ENCODE measurements at regions not wholly inside any gene's neighbourhood (a gene's known extent, or its start where the extent isn't known, plus 50 kb on each side); places are given as distances from the start of the nearest gene placed in this dataset.

- DNase-seq = no peak
Measured at GRCh38 chr14:42145766-42146165, 539.1 kb downstream of the LRFN5 start.

- DNase-seq = no peak
Measured at GRCh38 chr14:42143114-42143513, 536.4 kb downstream of the LRFN5 start.

- no peak for DNase-seq
Measured at GRCh38 chr14:42141328-42141727, 534.7 kb downstream of the LRFN5 start.

- no peak for DNase-seq
Measured at GRCh38 chr14:42140831-42141279, 534.2 kb downstream of the LRFN5 start.

- DNase-seq = no peak
Measured at GRCh38 chr14:42140001-42140400, 533.3 kb downstream of the LRFN5 start.

GRCh38 chr14:42138406-42138805 lies 531.7 kb downstream of the LRFN5 start:
- DNase-seq = no peak

- no peak for DNase-seq
Measured at GRCh38 chr14:42130815-42131214, 524.1 kb downstream of the LRFN5 start.

- no peak for DNase-seq
Measured at GRCh38 chr14:42123526-42123925, 516.9 kb downstream of the LRFN5 start.

- no peak for DNase-seq
Measured at GRCh38 chr14:42113358-42114069, 506.8 kb downstream of the LRFN5 start.

- no peak for DNase-seq
Measured at GRCh38 chr14:42112108-42112507, 505.4 kb downstream of the LRFN5 start.

- no peak for DNase-seq
Measured at GRCh38 chr14:42111355-42111754, 504.7 kb downstream of the LRFN5 start.

- DNase-seq = no peak
Measured at GRCh38 chr14:42110167-42110566, 503.5 kb downstream of the LRFN5 start.

GRCh38 chr14:42095155-42095554 lies 488.5 kb downstream of the LRFN5 start:
- no peak for DNase-seq

GRCh38 chr14:42090122-42090521 lies 483.4 kb downstream of the LRFN5 start:
- no peak for DNase-seq

- no peak for DNase-seq
Measured at GRCh38 chr14:42079911-42080310, 473.2 kb downstream of the LRFN5 start.

- no peak for DNase-seq
Measured at GRCh38 chr14:42078345-42078744, 471.7 kb downstream of the LRFN5 start.

GRCh38 chr14:42070031-42070430 lies 463.4 kb downstream of the LRFN5 start:
- DNase-seq = no peak

GRCh38 chr14:42057111-42057510 lies 450.4 kb downstream of the LRFN5 start:
- no peak for DNase-seq

- DNase-seq = no peak
Measured at GRCh38 chr14:42047421-42048055, 440.9 kb downstream of the LRFN5 start.

- DNase-seq = no peak
Measured at GRCh38 chr14:42045383-42045782, 438.7 kb downstream of the LRFN5 start.

GRCh38 chr14:42028607-42029006 lies 421.9 kb downstream of the LRFN5 start:
- DNase-seq = no peak

- DNase-seq = no peak
Measured at GRCh38 chr14:42027271-42027670, 420.6 kb downstream of the LRFN5 start.

GRCh38 chr14:42023452-42023851 lies 416.8 kb downstream of the LRFN5 start:
- DNase-seq = no peak

- no peak for DNase-seq
Measured at GRCh38 chr14:42014301-42014700, 407.6 kb downstream of the LRFN5 start.

- no peak for DNase-seq
Measured at GRCh38 chr14:42013559-42013958, 406.9 kb downstream of the LRFN5 start.

Data from stimulated activated CD4-positive, alpha-beta T cell treated with anti-CD3 and anti-CD28 coated beads, Interleukin-2, amount 100 ng/mL, for 24 hours (primary cell).